ENCODE measurements at regions not wholly inside any gene's neighbourhood (a gene's known extent, or its start where the extent isn't known, plus 50 kb on each side); places are given as distances from the start of the nearest gene placed in this dataset.

DNA sequence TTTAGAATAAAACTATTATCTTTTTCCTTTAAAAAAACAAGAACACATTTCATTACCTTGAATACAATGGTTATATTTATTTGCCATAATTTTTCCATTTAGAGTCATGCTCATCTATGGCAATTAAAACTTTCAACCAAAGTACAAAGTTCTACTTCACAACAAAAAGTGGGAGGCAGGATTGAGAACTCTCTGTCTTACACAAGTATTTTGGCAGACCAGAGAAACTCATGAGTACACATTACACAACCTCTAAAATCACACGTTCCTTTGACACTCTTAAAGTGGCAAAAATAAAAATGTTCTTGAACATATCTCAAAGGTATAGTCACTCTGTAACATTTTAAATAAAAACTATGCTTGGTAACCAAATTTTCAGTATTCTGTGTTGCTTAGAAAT is 213.4 kb downstream of the IL15 start:
- TF ChIP-seq, protein P1, sequence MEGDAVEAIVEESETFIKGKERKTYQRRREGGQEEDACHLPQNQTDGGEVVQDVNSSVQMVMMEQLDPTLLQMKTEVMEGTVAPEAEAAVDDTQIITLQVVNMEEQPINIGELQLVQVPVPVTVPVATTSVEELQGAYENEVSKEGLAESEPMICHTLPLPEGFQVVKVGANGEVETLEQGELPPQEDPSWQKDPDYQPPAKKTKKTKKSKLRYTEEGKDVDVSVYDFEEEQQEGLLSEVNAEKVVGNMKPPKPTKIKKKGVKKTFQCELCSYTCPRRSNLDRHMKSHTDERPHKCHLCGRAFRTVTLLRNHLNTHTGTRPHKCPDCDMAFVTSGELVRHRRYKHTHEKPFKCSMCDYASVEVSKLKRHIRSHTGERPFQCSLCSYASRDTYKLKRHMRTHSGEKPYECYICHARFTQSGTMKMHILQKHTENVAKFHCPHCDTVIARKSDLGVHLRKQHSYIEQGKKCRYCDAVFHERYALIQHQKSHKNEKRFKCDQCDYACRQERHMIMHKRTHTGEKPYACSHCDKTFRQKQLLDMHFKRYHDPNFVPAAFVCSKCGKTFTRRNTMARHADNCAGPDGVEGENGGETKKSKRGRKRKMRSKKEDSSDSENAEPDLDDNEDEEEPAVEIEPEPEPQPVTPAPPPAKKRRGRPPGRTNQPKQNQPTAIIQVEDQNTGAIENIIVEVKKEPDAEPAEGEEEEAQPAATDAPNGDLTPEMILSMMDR (IDR thresholded peaks at IDR 0.05), result no peak
- TF ChIP-seq POLR2A (IDR thresholded peaks at IDR 0.05), result no peak
